ENCODE measurements at regions not wholly inside any gene's neighbourhood (a gene's known extent, or its start where the extent isn't known, plus 50 kb on each side); places are given as distances from the start of the nearest gene placed in this dataset.

- CTCF ChIA-PET = no interaction called here
- H3K4me1 Mint-ChIP-seq = no peaks in the 10 kb centered on the region
- H3K27me3 Mint-ChIP-seq = no peaks in the 10 kb centered on the region
- no peak for DNase-seq
- no peaks in the 10 kb centered on the region for H3K36me3 Mint-ChIP-seq
- H3K4me3 Mint-ChIP-seq = no peak overlapping the region
- H3K9me3 Mint-ChIP-seq = no peaks in the 10 kb centered on the region
- no peak overlapping the region for H3K27ac Mint-ChIP-seq
Measured at GRCh38 chr16:87132361-87133014, 184.7 kb downstream of the C16orf95 start.

DNA sequence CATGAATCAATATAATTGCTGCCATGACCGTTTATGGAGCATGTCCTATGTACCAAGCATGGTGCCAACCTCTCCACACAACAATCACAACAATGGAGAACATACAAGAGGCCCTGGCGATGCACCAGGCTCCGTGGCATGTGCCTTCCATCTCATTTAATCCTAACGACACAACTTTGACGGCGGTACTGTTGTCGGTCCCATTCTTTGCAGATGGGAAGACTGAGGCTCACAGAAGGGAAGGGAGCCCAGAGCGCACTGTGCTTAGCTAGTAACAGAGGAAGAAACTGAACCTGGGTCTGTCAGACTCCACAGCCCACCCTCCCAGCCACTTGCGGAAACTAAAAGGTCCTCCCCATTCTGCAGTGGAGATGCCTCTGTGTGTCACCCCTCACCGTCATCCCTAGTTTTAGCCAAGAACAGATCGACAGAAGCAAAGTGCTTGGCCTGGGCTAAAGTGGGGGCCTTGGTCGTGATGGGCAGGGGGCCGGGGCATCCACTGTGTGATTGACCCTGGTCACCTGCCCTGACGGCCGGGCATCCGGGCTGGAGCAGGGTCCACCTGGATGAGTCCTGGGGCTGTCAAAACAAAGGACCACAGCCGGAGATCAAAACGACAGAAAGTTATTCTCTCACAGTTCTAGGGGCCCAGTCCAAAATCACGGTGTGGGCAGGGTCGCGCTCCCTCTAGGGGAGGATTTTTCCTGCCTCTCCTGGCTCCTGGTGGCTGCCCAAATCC, 183.9 kb downstream of the C16orf95 start:
- Mint-ChIP-seq H3K9me3 (no peaks in the 10 kb centered on the region), H3K36me3 (no peaks in the 10 kb centered on the region), H3K4me3 (no peak overlapping the region), H3K4me1 (no peaks in the 10 kb centered on the region), H3K27ac (no peak overlapping the region), H3K27me3 (no peaks in the 10 kb centered on the region)
- CTCF ChIA-PET = no interaction called here
- DNase-seq = no peak

GRCh38 chr16:87133966-87134627, 183.1 kb downstream of the C16orf95 start:
- Mint-ChIP-seq H3K4me3 (no peak overlapping the region), H3K36me3 (no peaks in the 10 kb centered on the region), H3K27me3 (no peaks in the 10 kb centered on the region), H3K9me3 (no peaks in the 10 kb centered on the region), H3K27ac (no peak overlapping the region), H3K4me1 (no peaks in the 10 kb centered on the region)
- DNase-seq = no peak
- CTCF ChIA-PET = no interaction called here

DNA sequence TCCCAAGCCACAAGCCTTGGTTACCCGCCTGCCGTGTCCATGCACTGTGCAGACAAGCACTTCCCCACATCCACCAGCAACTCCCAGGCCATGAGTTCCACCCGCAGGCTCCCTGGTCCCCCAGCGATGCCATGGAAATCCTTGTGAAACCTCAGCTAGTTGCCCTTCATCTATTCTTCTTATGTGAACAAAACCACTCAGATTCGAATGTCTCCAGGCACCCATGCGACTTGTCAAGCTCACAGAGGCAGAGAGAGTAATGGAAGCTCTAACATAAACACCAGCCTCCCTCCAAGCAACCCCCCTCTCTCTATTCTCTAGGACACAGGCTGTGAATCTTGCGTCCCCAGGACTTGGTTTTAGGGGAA, 182.6 kb downstream of the C16orf95 start:
- H3K4me1 Mint-ChIP-seq = no peaks in the 10 kb centered on the region
- H3K27me3 Mint-ChIP-seq = no peaks in the 10 kb centered on the region
- no peaks in the 10 kb centered on the region for H3K36me3 Mint-ChIP-seq
- H3K4me3 Mint-ChIP-seq = no peak overlapping the region
- no peaks in the 10 kb centered on the region for H3K9me3 Mint-ChIP-seq
- H3K27ac Mint-ChIP-seq = no peak overlapping the region
- CTCF ChIA-PET = no interaction called here
- no peak for DNase-seq

GRCh38 chr16:87135246-87136030, 181.8 kb downstream of the C16orf95 start:
- Mint-ChIP-seq H3K27me3 (no peaks in the 10 kb centered on the region), H3K4me3 (no peak overlapping the region), H3K27ac (no peak overlapping the region), H3K9me3 (no peaks in the 10 kb centered on the region), H3K36me3 (no peaks in the 10 kb centered on the region), H3K4me1 (no peaks in the 10 kb centered on the region)
- CTCF ChIA-PET = no interaction called here
- no peak for DNase-seq

GRCh38 chr16:87138316-87138715, 178.9 kb downstream of the C16orf95 start:
- Mint-ChIP-seq H3K27ac (no peak overlapping the region), H3K4me3 (no peak overlapping the region)
- CTCF ChIA-PET = no interaction called here

GRCh38 chr16:87138738-87139267, 178.4 kb downstream of the C16orf95 start:
- no peak overlapping the region for H3K27ac Mint-ChIP-seq
- no peak for DNase-seq
- CTCF ChIA-PET = no interaction called here
- H3K4me1 Mint-ChIP-seq = no peaks in the 10 kb centered on the region
- no peaks in the 10 kb centered on the region for H3K9me3 Mint-ChIP-seq
- no peaks in the 10 kb centered on the region for H3K27me3 Mint-ChIP-seq
- no peak overlapping the region for H3K4me3 Mint-ChIP-seq
- no peaks in the 10 kb centered on the region for H3K36me3 Mint-ChIP-seq

More at GRCh38 chr16:87138316-87138715, 178.9 kb downstream of the C16orf95 start:
- Mint-ChIP-seq H3K27me3 (no peaks in the 10 kb centered on the region), H3K4me1 (no peaks in the 10 kb centered on the region), H3K36me3 (no peaks in the 10 kb centered on the region), H3K9me3 (no peaks in the 10 kb centered on the region)
- DNase-seq = no peak

DNA sequence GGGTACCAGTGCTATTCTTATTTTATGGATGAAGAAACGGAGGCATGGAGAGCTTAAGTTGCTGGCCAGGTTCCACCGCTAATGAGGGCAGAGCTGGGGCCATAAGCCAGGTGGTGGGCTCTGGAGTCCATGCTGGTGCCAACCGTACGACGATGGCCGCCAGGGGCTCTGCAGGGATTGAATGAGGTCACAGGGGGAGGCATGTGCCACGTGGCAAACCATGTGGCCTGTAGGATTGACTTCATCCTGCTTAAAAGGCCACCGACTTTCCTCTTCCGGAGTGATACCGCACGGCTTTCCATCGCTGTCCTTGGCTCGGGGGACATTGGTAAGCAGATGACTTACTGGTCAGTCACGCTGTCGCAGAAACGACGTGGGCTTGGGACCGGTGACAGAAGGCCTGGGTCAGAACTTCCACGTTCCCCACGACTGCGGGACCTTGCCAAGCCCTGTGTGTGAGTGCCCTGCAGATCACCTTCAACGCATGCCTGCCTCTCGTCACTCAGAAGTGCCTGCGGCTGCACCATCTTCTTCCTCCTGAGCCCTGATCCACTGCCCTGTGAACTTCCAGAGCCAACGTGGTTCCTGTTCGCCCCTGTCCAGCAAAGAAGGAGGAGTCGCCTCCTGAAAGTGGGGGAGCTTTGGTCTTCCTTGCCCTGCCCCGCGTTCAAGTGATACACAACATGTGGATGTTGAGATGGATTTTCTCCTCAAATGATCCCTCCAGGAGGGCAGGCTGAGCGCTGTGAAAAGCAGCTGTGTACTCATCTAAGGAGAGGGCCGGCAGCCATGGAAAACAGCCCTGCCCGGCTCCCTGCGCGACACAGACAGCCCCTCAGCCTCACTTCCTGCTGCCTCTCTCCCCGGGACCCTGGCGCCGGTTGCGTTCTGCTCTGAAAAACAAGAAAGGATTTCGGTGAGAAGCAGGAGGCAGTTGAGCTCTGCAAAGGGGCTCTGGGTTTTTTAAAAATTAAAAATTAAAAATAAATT, 176.7 kb downstream of the C16orf95 start:
- H3K27me3 Mint-ChIP-seq = no peaks in the 10 kb centered on the region
- no peaks in the 10 kb centered on the region for H3K4me1 Mint-ChIP-seq
- H3K9me3 Mint-ChIP-seq = no peaks in the 10 kb centered on the region
- CTCF ChIA-PET = no interaction called here
- H3K36me3 Mint-ChIP-seq = no peaks in the 10 kb centered on the region
- no peak overlapping the region for H3K27ac Mint-ChIP-seq
- DNase-seq = no peak
- no peak overlapping the region for H3K4me3 Mint-ChIP-seq

- Mint-ChIP-seq H3K4me3 (no peak overlapping the region), H3K27ac (no peak overlapping the region), H3K27me3 (no peaks in the 10 kb centered on the region), H3K36me3 (no peaks in the 10 kb centered on the region), H3K9me3 (peaks cover 2% of the 10 kb centered on the region), H3K4me1 (no peaks in the 10 kb centered on the region)
- DNase-seq = no peak
- CTCF ChIA-PET = no interaction called here
Measured at GRCh38 chr16:87141402-87141801, 175.8 kb downstream of the C16orf95 start.

DNA sequence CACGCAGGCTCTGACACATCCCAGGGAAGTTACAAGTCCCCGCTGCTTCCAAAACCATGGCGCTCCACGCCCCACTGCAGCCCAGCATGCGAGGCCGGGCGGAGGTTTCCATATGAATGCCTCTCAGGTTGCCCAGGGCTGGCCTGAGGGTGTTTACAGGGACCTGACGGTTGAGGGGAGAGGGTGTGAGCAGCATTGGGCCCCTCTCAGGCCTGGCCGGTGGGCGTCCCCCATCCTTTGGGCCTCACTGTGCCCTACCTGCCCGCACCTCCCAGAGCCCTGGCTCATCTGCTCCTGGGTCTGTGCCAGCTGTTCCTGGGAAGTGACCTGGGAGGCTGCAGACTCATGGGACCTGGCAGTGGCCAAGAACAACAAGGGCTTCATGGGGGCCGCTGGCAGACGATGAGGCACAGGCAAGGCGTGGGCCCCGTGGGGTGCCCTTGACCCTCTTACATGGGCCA, 173.5 kb downstream of the C16orf95 start:
- no peaks in the 10 kb centered on the region for H3K36me3 Mint-ChIP-seq
- no peak overlapping the region for H3K4me3 Mint-ChIP-seq
- H3K9me3 Mint-ChIP-seq = peaks cover 4% of the 10 kb centered on the region
- CTCF ChIA-PET = no interaction called here
- DNase-seq = no peak
- H3K27ac Mint-ChIP-seq = no peak overlapping the region
- H3K27me3 Mint-ChIP-seq = no peaks in the 10 kb centered on the region
- H3K4me1 Mint-ChIP-seq = no peaks in the 10 kb centered on the region

- Mint-ChIP-seq H3K36me3 (no peaks in the 10 kb centered on the region), H3K27me3 (no peaks in the 10 kb centered on the region), H3K9me3 (peaks cover 7% of the 10 kb centered on the region), H3K4me3 (no peak overlapping the region), H3K27ac (no peak overlapping the region), H3K4me1 (no peaks in the 10 kb centered on the region)
- CTCF ChIA-PET = no interaction called here
- DNase-seq = no peak
Measured at GRCh38 chr16:87144232-87144631, 173.0 kb downstream of the C16orf95 start.

- H3K4me1 Mint-ChIP-seq = no peaks in the 10 kb centered on the region
- no peak for DNase-seq
- no peaks in the 10 kb centered on the region for H3K36me3 Mint-ChIP-seq
- no peak overlapping the region for H3K27ac Mint-ChIP-seq
- H3K4me3 Mint-ChIP-seq = no peak overlapping the region
- H3K9me3 Mint-ChIP-seq = peaks cover 9% of the 10 kb centered on the region
- H3K27me3 Mint-ChIP-seq = no peaks in the 10 kb centered on the region
- CTCF ChIA-PET = no interaction called here
Measured at GRCh38 chr16:87145181-87146176, 171.7 kb downstream of the C16orf95 start.
